Posterior vena cava (tissue), 2 donors: ENCODE measurements at regions not wholly inside any gene's neighbourhood (a gene's known extent, or its start where the extent isn't known, plus 50 kb on each side); places are given as distances from the start of the nearest gene placed in this dataset.
"Not testable (repeated sequence)": the region's sequence is repeated elsewhere in the genome, so short reads cannot be mapped to it uniquely, and the experiment has no call there.

ENCODE experiments used
- DNase-seq: peaks from one replicate; pipeline ENCODE4 v3.0.0-alpha.2; 2020; ENCODE audit warnings: low spot score
- intact Hi-C, 2 donors: fragments of 100-400 bp; cut with DNase I; formaldehyde crosslinking; loops; one replicate each; pipeline versions ENCODE4 v1.14.1 to v1.14.2; 2022 to 2023
- donor health status: DM: yes; HTN: yes; CAD: no.
- donor health status: DM: yes; HTN: yes; CAD: no.

DNA sequence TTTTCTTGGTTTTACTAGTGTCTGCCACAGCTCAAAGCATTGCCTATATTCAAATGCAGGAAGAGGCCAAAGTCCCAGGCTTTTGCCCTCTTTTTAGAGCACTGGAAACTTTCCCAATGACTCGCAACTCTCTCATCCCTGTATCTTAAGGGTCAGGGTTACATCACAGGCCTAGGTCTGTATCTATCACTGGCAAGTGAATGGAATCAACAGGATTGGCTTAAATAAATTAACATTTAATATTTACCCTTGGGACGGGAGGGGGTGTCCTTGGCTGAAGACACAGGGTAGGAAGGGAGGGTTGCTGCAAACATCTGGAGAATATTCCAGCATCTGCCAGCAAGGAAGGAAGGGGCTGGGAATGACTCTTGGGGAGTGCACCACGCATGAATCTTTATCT lies 242.6 kb downstream of the SLC4A3 start:
- no peak for DNase-seq
- intact Hi-C loops: no loop called here

- DNase-seq: no peak
- intact Hi-C loops: no loop called here
Observed at GRCh38 chr2:219871351-219871750, 243.9 kb downstream of the SLC4A3 start.

DNA sequence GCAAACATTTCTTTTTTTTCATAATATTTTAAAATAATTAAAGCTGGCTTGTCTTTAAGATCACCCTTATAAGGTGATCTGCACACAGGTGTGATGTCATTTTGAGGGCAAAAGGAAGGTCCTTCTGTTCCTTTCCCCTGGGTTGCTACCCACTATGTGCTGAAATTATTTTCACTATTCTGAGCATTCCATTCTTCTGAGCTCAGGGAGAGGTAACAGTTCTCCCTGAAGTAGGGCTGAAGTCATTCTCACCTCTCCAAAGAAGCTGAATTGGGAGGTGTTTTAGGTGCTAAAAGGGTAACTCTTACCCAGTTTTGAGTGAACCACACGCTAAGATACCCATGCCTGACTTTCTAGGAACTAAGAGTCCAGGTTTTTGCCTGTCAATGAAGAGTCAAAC lies 247.6 kb downstream of the SLC4A3 start:
- no peak for DNase-seq
- intact Hi-C loops: no loop called here

GRCh38 chr2:219875986-219876385 lies 248.6 kb downstream of the SLC4A3 start:
- intact Hi-C loops, DNase-seq: not testable (repeated sequence)

GRCh38 chr2:219876931-219877330 lies 249.5 kb downstream of the SLC4A3 start:
- no peak for DNase-seq
- intact Hi-C loops: no loop called here

DNA sequence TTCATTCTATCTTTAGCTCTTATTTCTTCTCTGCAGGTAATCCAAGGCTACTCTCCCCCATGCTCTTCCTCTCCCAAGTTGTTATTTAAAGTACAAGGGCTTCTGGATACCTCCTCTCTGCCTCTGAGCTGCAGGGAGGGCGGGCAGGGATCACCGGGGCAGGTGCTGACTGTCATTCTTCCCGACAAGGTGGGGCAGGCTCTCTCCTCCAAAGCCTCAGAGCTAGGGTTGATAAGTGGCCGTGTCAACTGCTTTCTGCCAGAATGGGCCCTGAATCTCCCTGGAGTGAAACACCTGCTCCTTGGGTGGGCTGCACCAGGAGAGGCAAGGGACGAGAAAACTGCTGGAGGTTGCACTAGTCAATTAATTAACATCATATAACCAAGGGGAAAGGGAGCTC lies 250.3 kb downstream of the SLC4A3 start:
- DNase-seq: no peak
- intact Hi-C loops: no loop called here

- no peak for DNase-seq
- intact Hi-C loops: no loop called here
Observed at GRCh38 chr2:219878516-219878915, 251.1 kb downstream of the SLC4A3 start.

- DNase-seq: no peak
- intact Hi-C loops: no loop called here
Observed at GRCh38 chr2:219881851-219882250, 254.4 kb downstream of the SLC4A3 start.

GRCh38 chr2:219886615-219887014 lies 259.2 kb downstream of the SLC4A3 start:
- no peak for DNase-seq
- intact Hi-C loops: no loop called here

DNA sequence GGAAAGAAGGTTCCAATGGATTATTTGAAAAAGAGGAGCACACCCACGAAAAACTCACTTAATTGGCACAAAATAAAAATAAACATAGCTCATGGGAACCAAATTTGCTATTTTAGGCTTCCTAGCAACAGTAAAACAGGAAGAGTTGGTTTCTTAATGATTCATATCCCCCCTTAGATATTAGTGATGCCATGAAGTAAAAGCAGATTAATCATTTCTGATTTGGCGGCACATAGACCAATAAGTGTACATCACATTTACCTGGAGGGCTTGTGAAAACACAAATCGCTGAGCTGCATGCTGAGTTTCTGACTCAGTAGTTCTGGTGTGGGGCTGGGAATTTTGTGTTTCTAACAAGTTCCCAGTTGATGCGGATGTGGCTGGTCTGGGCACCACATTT lies 260.4 kb downstream of the SLC4A3 start:
- intact Hi-C loops: no loop called here
- no peak for DNase-seq

GRCh38 chr2:219893541-219893940 lies 266.1 kb downstream of the SLC4A3 start:
- intact Hi-C loops: no loop called here
- DNase-seq: no peak

DNA sequence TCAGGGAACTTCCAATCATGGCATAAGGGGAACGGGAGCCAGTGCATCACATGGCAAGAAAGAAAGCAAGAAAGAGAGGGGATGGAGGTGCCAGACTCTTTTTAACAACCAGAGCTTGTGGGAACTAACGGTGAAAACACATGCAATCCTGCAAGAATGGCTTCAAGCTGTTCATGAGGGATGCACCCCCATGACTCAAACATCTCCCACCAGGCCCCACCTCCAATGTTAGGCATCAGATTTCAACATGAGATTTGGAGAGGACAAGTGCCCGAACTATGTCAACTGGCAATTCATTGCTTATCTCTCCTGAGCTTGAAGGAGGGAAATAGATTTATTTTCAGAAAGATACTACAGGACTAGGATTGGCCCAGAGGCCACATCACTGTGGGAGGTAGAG lies 270.0 kb downstream of the SLC4A3 start:
- no peak for DNase-seq
- intact Hi-C loops: no loop called here

DNA sequence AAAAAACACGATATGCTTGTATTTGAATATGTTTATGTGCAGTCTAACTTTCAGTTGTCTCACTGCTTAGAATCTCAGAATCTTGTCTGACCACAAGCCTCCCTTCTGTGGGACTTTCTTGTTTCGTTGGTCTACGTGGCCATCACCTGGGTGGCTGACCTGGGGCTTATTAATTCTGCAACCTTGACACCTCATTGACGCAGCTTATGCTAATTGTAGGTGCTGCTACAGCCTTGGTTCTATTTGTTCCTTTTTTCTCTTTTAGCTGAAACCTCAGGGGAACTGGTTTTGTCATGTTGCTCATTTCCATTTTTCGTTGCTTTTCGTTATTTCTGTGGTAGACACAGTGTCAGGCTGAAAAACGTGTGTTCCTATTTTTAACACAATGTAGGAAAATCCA lies 273.7 kb downstream of the SLC4A3 start:
- DNase-seq: no peak
- intact Hi-C loops: no loop called here

DNA sequence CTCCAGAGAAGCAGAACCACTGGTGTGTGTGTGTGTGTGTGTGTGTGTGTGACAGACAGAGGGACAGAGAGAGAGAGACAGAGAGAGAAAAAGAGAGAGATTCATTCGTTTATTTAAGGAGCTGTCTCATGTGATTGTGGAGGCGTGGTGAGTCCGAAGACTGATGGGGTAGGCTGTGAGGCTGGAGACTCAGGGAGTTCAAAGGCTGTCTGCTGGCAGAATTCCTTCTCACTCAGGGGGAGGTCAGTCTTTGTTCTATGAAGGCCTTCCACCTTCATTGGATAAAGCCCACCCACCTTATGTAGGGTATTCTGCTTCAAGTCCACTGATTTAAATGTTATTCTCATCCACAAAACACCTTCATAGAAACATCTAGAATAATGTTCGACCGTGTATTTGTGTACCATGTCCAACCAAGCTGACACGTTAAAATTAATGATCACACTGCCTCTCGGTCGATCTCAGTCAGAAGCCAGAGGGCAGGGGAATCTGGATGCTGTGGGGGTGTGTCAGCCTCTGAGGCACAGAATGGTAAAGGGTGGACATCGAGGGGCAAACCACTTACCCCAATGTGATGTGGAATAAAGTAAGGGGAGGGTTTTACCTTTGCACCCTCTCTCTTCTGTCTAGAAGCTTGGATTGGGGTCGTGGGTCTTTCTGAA lies 275.6 kb downstream of the SLC4A3 start:
- no peak for DNase-seq
- intact Hi-C loops: no loop called here

GRCh38 chr2:219905640-219906039 lies 278.2 kb downstream of the SLC4A3 start:
- intact Hi-C loops: no loop called here
- no peak for DNase-seq

DNA sequence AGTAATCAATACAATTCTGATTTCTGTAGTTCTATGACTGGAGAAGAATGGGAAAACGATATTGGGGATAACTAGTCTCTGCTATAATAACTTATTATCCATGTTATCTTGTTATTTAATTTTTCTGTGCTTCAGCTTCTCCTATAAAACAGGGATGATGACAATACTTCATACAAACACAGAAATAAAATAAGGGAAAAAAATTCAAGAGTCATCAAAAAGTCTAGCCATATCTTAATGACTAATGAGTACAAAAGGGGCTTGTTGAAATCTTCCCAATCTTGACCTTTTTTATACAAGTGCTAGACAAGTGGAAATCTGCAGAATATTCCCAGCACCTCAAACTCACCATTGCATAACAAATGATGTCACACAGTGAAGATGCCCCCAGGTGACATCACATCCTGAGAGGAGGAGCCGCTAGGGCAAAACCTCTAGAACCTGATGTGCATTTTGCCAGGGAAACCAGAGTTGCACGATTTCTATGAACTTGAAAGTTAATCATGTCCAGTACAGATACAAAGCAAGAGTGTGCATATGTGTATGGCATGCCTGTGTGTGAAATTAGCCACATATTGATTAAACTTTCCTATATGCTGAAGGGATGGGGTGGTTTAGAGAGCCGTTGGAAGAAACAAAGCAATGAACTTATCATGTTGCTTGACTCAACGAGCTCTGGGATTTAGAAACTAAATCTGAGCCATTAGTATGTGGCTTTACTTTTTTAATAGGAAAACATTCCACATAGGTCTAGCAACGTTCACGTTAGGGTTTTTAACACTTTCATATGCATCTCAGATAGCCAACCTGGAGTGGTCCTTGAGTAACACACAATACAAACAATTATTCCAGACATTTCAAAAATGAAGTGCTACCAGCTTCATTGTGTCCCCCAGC lies 278.9 kb downstream of the SLC4A3 start:
- no peak for DNase-seq
- intact Hi-C loops: no loop called here

GRCh38 chr2:219907011-219907365 lies 279.6 kb downstream of the SLC4A3 start:
- no peak for DNase-seq
- intact Hi-C loops: no loop called here

- intact Hi-C loops: no loop called here
- no peak for DNase-seq
Observed at GRCh38 chr2:219908538-219908937, 281.1 kb downstream of the SLC4A3 start.

DNA sequence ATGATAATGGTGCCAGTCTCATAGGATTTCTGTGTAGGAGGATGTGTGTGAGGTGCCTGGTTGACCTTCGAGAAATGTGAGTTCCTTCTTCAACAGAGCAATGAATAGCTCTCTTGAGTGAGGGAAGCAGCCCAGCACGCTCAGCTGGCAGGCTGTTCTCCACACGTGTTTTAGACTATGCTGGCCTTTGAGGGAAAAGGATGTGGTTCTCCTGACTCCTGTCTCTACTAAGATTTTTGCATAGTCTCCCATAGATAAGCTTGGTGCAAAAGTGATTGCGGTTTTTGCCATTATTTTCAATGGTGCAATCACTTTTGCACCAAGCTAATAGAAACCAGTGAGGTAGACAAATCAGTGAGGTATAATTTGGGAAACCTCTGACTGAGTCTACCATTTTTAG lies 284.1 kb downstream of the SLC4A3 start:
- intact Hi-C loops: no loop called here
- DNase-seq: no peak

DNA sequence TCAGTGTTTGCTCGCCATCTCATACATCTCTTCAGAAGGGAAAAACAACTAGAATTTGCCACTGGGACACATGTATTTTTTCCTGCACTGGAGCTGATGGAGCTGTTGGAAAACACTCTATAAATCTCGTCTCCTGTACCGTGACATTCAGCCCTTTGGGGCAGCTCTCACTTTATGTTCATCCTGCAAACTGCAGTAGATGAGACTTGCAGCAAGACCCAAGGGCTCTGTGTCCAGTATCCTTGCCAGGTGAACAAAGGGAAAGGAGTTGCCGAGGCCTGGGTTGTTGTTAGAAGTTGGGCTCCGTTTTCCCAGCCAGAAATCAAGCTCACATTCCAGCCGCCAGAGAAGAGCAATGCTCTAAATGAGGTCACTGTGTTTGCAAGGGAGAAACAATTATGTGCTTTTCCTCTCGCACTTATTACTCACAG lies 285.1 kb downstream of the SLC4A3 start:
- no peak for DNase-seq

DNA sequence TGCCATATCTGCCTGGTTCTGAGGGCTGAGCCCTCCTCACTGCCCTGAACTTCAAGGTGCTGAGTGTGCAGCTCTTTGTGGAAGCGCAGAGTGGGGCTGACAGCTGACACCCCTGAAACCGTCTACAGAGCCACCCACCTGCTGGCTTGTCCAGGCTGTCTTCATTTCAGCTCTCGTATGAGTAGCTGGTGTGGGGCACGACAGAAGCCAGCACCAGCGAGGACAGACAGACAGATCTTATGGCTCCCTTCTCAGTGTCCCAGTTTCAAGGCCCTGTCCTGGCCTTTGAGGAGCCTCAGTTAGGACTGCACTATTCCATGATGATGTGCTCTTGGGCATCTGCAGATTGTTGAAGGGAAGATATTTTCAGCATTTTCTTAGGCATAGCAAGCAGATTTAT lies 287.1 kb downstream of the SLC4A3 start:
- no peak for DNase-seq
- intact Hi-C loops: no loop called here

More for the DNA sequence above, 285.1 kb downstream of the SLC4A3 start:
- intact Hi-C loops: no loop called here
